Keratinocyte (primary cell): ENCODE measurements at regions not wholly inside any gene's neighbourhood (a gene's known extent, or its start where the extent isn't known, plus 50 kb on each side); places are given as distances from the start of the nearest gene placed in this dataset.
"Not testable (repeated sequence)": the region's sequence is repeated elsewhere in the genome, so short reads cannot be mapped to it uniquely, and the experiment has no call there.

Source experiments
- DNase-seq: peaks from one replicate; pipeline ENCODE4 v3.0.0-alpha.2; 2011; ENCODE audit warnings: low read depth, missing footprints, low spot score
- FAIRE-seq: peaks from 2 replicates; lab custom pipeline; 2011; peaks lifted over from hg19 to GRCh38; lab: Jason Lieb, UNC
- H2AFZ ChIP-seq: 2 replicates; pipeline ENCODE4 v1.6.0; 2012; ENCODE audit warnings: low read length, control low read depth, inconsistent platforms; ENCODE audit not compliant: control insufficient read depth
- H3K27ac ChIP-seq: 2 replicates; pipeline ENCODE4 v1.5.1; 2011; ENCODE audit warnings: low read length; ENCODE audit not compliant: control insufficient read depth, insufficient read depth
- H3K27me3 ChIP-seq: 3 replicates; pipeline ENCODE4 v1.6.0; 2011; ENCODE audit warnings: low read length; ENCODE audit not compliant: control insufficient read depth, insufficient read depth; ENCODE audit errors: extremely low read depth
- H3K36me3 ChIP-seq, 2 experiments: 2 replicates in 1 of 2; 3 replicates in 1 of 2; pipeline ENCODE4 v1.5.1; 2011; ENCODE audit warnings: low read length in 2 of 2, mild to moderate bottlenecking in 1 of 2; ENCODE audit not compliant: control insufficient read depth in 2 of 2, insufficient read depth in 2 of 2; ENCODE audit errors: extremely low read depth in 1 of 2
- H3K4me1 ChIP-seq: 3 replicates; pipeline ENCODE4 v1.5.1; 2011; ENCODE audit warnings: low read length; ENCODE audit not compliant: control insufficient read depth, insufficient read depth; ENCODE audit errors: extremely low read depth
- H3K4me2 ChIP-seq: 3 replicates; pipeline ENCODE4 v1.6.0; 2011; ENCODE audit warnings: low read depth, low read length; ENCODE audit not compliant: control insufficient read depth, insufficient read depth; ENCODE audit errors: extremely low read depth
- H3K4me3 ChIP-seq, 3 experiments: fragments of 200-600 bp in 1 of 3; sonication (generic) in 1 of 3; 2 replicates in 2 of 3; 3 replicates in 1 of 3; pipeline ENCODE4 v1.5.1; 2011 to 2016; ENCODE audit warnings: low read length in 3 of 3, mild to moderate bottlenecking in 3 of 3, control low read depth in 2 of 3, inconsistent platforms in 1 of 3, low read depth in 1 of 3, mixed read lengths in 1 of 3, mixed run types in 1 of 3, moderate library complexity in 1 of 3; ENCODE audit not compliant: control insufficient read depth in 2 of 3, insufficient read depth in 2 of 3; ENCODE audit errors: extremely low read depth in 1 of 3
- H3K79me2 ChIP-seq: 2 replicates; pipeline ENCODE4 v1.6.0; 2012; ENCODE audit warnings: low read length; ENCODE audit not compliant: control insufficient read depth, insufficient read depth
- H3K9ac ChIP-seq: 3 replicates; pipeline ENCODE4 v1.6.0; 2011; ENCODE audit warnings: low read length; ENCODE audit not compliant: control insufficient read depth, insufficient read depth; ENCODE audit errors: extremely low read depth
- H3K9me1 ChIP-seq: 3 replicates; pipeline ENCODE4 v1.6.0; 2011; ENCODE audit warnings: low read length; ENCODE audit not compliant: control insufficient read depth, insufficient read depth; ENCODE audit errors: extremely low read depth
- H3K9me3 ChIP-seq: 2 replicates; pipeline ENCODE4 v1.5.1; 2012; ENCODE audit warnings: low read depth, low read length; ENCODE audit not compliant: control insufficient read depth
- H4K20me1 ChIP-seq: 3 replicates; pipeline ENCODE4 v1.6.0; 2011; ENCODE audit warnings: low read length; ENCODE audit not compliant: control insufficient read depth, insufficient read depth; ENCODE audit errors: extremely low read depth
- EZH2 ChIP-seq: IDR thresholded peaks from one replicate; pipeline ENCODE4 v1.6.1; 2012; ENCODE audit warnings: inconsistent platforms, mild to moderate bottlenecking, low read length, moderate library complexity
- dilution Hi-C: fragments of 300-500 bp; cut with MboI; formaldehyde crosslinking; loops from one replicate; pipeline ENCODE4 v1.7.0; 2020; ENCODE audit warnings: low sequenced_read_pairs; ENCODE audit not compliant: extremely low pct_ligation_motif_present
- TF ChIP-seq, protein P1 (sequence below), 3 experiments: IDR thresholded peaks in 1 of 3; conservative IDR thresholded peaks in 1 of 3; optimal IDR thresholded peaks in 1 of 3; 2 replicates in 2 of 3; 3 replicates in 1 of 3; pipeline versions ENCODE3 to v1.5.1; 2011; ENCODE audit warnings: low read length in 3 of 3, mild to moderate bottlenecking in 3 of 3, moderate library complexity in 2 of 3, control low read depth in 1 of 3, inconsistent platforms in 1 of 3; ENCODE audit not compliant: insufficient read depth in 2 of 3; ENCODE audit errors: extremely low read depth in 1 of 3

DNA sequence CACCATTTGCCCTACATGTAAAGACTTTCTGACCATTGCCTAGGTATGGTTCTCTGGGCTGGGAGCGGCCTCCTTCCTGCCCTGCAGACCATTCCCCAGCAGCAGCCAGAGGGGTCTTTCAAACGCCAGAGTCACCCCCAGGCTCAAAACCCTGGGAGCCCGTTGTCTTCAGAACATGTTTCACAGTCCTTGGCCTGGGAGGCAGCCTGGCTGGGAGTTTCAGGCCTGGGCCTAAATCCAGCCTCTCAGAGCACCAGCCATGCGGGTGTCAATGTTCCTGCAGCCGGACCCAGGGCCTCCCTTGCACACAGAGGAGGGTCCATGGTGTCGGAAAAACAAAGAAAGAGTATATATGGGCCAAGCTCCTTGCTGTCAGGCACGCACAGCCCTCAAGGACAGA, 145.2 kb upstream of the FOXD4L5 start:
- Histone ChIP-seq H3K9me1 (no peaks in the 10 kb centered on the region), H3K4me2 (no peak overlapping the region), H3K9ac (no peak overlapping the region), H3K79me2 (no peaks in the 10 kb centered on the region), H3K4me3 (no peak overlapping the region), H3K9me3 (peaks cover 22% of the 10 kb centered on the region), H2AFZ (no peak overlapping the region), H3K4me1 (no peaks in the 10 kb centered on the region), H3K27me3 (no peaks in the 10 kb centered on the region), H3K27ac (no peak overlapping the region), H4K20me1 (no peaks in the 10 kb centered on the region), H3K36me3 (no peaks in the 10 kb centered on the region)
- TF ChIP-seq, protein P1, sequence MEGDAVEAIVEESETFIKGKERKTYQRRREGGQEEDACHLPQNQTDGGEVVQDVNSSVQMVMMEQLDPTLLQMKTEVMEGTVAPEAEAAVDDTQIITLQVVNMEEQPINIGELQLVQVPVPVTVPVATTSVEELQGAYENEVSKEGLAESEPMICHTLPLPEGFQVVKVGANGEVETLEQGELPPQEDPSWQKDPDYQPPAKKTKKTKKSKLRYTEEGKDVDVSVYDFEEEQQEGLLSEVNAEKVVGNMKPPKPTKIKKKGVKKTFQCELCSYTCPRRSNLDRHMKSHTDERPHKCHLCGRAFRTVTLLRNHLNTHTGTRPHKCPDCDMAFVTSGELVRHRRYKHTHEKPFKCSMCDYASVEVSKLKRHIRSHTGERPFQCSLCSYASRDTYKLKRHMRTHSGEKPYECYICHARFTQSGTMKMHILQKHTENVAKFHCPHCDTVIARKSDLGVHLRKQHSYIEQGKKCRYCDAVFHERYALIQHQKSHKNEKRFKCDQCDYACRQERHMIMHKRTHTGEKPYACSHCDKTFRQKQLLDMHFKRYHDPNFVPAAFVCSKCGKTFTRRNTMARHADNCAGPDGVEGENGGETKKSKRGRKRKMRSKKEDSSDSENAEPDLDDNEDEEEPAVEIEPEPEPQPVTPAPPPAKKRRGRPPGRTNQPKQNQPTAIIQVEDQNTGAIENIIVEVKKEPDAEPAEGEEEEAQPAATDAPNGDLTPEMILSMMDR (optimal IDR thresholded peaks at IDR 0.05 in 1 of 3, IDR thresholded peaks at IDR 0.05 in 1 of 3, conservative IDR thresholded peaks at IDR 0.05 in 1 of 3; ENCODE audit: extremely low read depth in 1 of 3, insufficient read depth in 2 of 3, low read length in 3 of 3), result no peak
- TF ChIP-seq EZH2, result no peak
- dilution Hi-C loops, result no loop called here
- FAIRE-seq, result no peak
- no peak for DNase-seq

DNA sequence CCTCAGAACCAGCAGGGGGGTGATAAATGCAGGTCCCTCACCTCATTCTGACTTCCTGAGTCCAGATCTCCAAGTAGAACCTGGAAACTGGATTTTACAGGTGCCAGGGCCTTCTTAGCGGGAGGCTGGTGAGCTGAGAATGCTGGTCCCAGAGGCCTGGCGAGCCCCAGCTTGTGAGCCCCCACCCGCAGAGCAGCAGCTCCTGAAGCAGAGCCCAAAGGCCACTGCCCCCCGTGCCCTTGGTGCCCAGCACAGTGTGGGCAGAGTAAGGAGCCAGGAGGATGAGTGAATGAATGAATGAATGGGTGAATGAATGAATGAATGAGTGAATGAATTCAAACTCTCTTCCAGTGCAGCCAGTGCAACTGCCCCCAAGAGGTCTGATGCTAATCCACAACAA, 142.4 kb upstream of the FOXD4L5 start:
- H4K20me1 ChIP-seq, H3K4me2 ChIP-seq, H3K79me2 ChIP-seq, H3K9ac ChIP-seq, H3K27me3 ChIP-seq, DNase-seq, H3K27ac ChIP-seq, H3K4me3 ChIP-seq, H3K4me1 ChIP-seq, H3K9me1 ChIP-seq, H3K36me3 ChIP-seq, FAIRE-seq, dilution Hi-C loops, H2AFZ ChIP-seq: not testable (repeated sequence)
- H3K9me3 ChIP-seq, result peaks cover 17% of the 10 kb centered on the region

DNA sequence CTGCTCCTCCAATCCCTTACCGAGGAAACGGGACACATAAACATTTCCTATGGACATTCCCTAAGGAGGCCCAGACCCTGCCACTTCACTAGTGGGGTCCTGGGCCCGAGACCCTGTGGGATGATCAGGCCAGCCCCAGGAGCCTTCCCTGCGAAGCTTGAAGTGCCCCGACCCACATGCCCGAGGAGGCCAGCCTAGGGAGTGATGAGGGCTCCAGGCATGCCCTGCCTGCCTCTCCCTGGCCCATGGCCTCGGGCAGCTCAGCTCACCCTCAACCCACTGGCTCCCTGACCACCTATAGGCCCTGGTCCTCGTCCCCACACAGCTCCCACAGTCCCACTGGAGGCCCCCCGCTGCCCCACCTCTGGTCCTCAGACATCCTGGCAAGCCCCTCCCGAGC, 141.8 kb upstream of the FOXD4L5 start:
- H3K4me1 ChIP-seq, H3K9me1 ChIP-seq, dilution Hi-C loops, H3K36me3 ChIP-seq, H3K4me2 ChIP-seq, H4K20me1 ChIP-seq, FAIRE-seq, DNase-seq, H2AFZ ChIP-seq, H3K27me3 ChIP-seq, H3K4me3 ChIP-seq, H3K9ac ChIP-seq, H3K27ac ChIP-seq, H3K79me2 ChIP-seq: not testable (repeated sequence)
- peaks cover 12% of the 10 kb centered on the region for H3K9me3 ChIP-seq
